Endothelial cell of umbilical vein (primary cell): ENCODE measurements at regions not wholly inside any gene's neighbourhood (a gene's known extent, or its start where the extent isn't known, plus 50 kb on each side); places are given as distances from the start of the nearest gene placed in this dataset.

Experiments used
- BruUV-seq: library from RNA; stranded (reverse); fragments of 400-500 nt; replicated peaks from 2 replicates; lab custom pipeline; 2021; lab: Mats Ljungman, UMichigan
- CTCF ChIA-PET: fragments of 300-600, 350-600 bp; sonication (Branson Sonifier 250); formaldehyde crosslinking; loops from one replicate; lab custom pipeline; 2021; ENCODE audit warnings: antibody characterized with exemption, inconsistent platforms; lab: Charles Lee
- POLR2A ChIA-PET: fragments of 300-600, 350-600 bp; sonication (Branson Sonifier 250); formaldehyde crosslinking; loops from one replicate; lab custom pipeline; 2021; ENCODE audit warnings: antibody characterized with exemption, inconsistent platforms; lab: Charles Lee
- DNase-seq: peaks from one replicate; pipeline ENCODE4 v3.0.0-alpha.2; 2011; ENCODE audit warnings: low read depth, low spot score
- FAIRE-seq: peaks from 2 replicates; lab custom pipeline; 2011; peaks lifted over from hg19 to GRCh38; lab: Jason Lieb, UNC
- H2AFZ ChIP-seq: 2 replicates; pipeline ENCODE4 v1.6.0; 2012; ENCODE audit warnings: low read depth, low read length, control low read depth, inconsistent platforms
- H3K27ac ChIP-seq: 2 replicates; pipeline ENCODE4 v1.5.1; 2011; ENCODE audit warnings: low read depth, mild to moderate bottlenecking, control low read depth, low read length, moderate library complexity; ENCODE audit not compliant: insufficient read depth
- H3K27me3 ChIP-seq, 2 experiments: 2 replicates each; pipeline versions ENCODE4 v1.6.0 to v1.6.1; 2011; ENCODE audit warnings: low read length in 2 of 2, mixed read lengths in 1 of 2; ENCODE audit not compliant: control insufficient read depth in 2 of 2, insufficient read depth in 2 of 2
- H3K36me3 ChIP-seq, 2 experiments: 2 replicates in 1 of 2; 3 replicates in 1 of 2; pipeline ENCODE4 v1.5.1; 2011; ENCODE audit warnings: low read length in 2 of 2, mild to moderate bottlenecking in 1 of 2, moderate library complexity in 1 of 2; ENCODE audit not compliant: control insufficient read depth in 2 of 2, insufficient read depth in 2 of 2; ENCODE audit errors: extremely low read depth in 1 of 2
- H3K4me1 ChIP-seq: 3 replicates; pipeline ENCODE4 v1.5.1; 2011; ENCODE audit warnings: mild to moderate bottlenecking, low read length; ENCODE audit not compliant: control insufficient read depth, insufficient read depth; ENCODE audit errors: extremely low read depth
- H3K4me2 ChIP-seq: 2 replicates; pipeline ENCODE4 v1.6.1; 2011; ENCODE audit warnings: low read length, control low read depth, mixed read lengths; ENCODE audit not compliant: insufficient read depth
- H3K4me3 ChIP-seq, 3 experiments: fragments of 200-600 bp in 1 of 3; sonication (generic), shearing (Covaris generic) in 1 of 3; replicated peaks in 1 of 3; 2 replicates each; pipeline ENCODE4 v1.5.1; 2011 to 2016; ENCODE audit warnings: control low read depth in 3 of 3, low read length in 3 of 3, mild to moderate bottlenecking in 2 of 3, inconsistent platforms in 1 of 3, low read depth in 1 of 3, moderate library complexity in 1 of 3; ENCODE audit not compliant: insufficient read depth in 1 of 3
- H3K79me2 ChIP-seq: 2 replicates; pipeline ENCODE4 v1.6.0; 2012; ENCODE audit warnings: low read length, inconsistent platforms; ENCODE audit not compliant: control insufficient read depth, insufficient read depth
- H3K9ac ChIP-seq: replicated peaks from 2 replicates; pipeline ENCODE3; 2011; ENCODE audit warnings: low read length, control low read depth; ENCODE audit not compliant: insufficient read depth; ENCODE audit errors: extremely low read depth
- H3K9me1 ChIP-seq: replicated peaks from 3 replicates; pipeline ENCODE4 v1.6.0; 2011; ENCODE audit warnings: mild to moderate bottlenecking, low read length; ENCODE audit not compliant: control insufficient read depth, insufficient read depth; ENCODE audit errors: extremely low read depth
- H3K9me3 ChIP-seq: replicated peaks from 2 replicates; pipeline ENCODE4 v1.5.1; 2012; ENCODE audit warnings: low read length, inconsistent platforms; ENCODE audit not compliant: control insufficient read depth, insufficient read depth
- H4K20me1 ChIP-seq: replicated peaks from 2 replicates; pipeline ENCODE3; 2011; ENCODE audit warnings: mild to moderate bottlenecking, low read length; ENCODE audit not compliant: control insufficient read depth, insufficient read depth; ENCODE audit errors: extremely low read depth
- CTCF ChIP-seq, 2 donors: IDR thresholded peaks; 1 replicate in 1 of 2; 2 replicates in 1 of 2; pipeline ENCODE4 v1.5.1; 2011; ENCODE audit warnings: low read length in 2 of 2, mild to moderate bottlenecking in 2 of 2, moderate library complexity in 2 of 2, control low read depth in 1 of 2, inconsistent platforms in 1 of 2, low read depth in 1 of 2; ENCODE audit not compliant: insufficient read depth in 1 of 2; ENCODE audit errors: extremely low read depth in 1 of 2
- EZH2 ChIP-seq: IDR thresholded peaks from 2 replicates; pipeline ENCODE4 v1.6.1; 2012; ENCODE audit warnings: borderline replicate concordance, low read depth, mild to moderate bottlenecking, moderate library complexity, low read length, inconsistent platforms; ENCODE audit not compliant: severe bottlenecking
- FOS ChIP-seq: IDR thresholded peaks from 2 replicates; pipeline ENCODE4 v1.6.1; 2011; ENCODE audit warnings: mild to moderate bottlenecking, low read length, moderate library complexity, borderline replicate concordance; ENCODE audit not compliant: insufficient read depth
- GATA2 ChIP-seq: IDR thresholded peaks from 2 replicates; pipeline ENCODE4 v1.7.0; 2011; ENCODE audit warnings: low read depth, mild to moderate bottlenecking, moderate library complexity, mixed read lengths, low read length; ENCODE audit not compliant: insufficient read length, insufficient read depth
- JUN ChIP-seq: IDR thresholded peaks from 2 replicates; pipeline ENCODE4 v1.6.1; 2011; ENCODE audit warnings: borderline replicate concordance, low read depth; ENCODE audit not compliant: insufficient read length, insufficient read depth
- MAX ChIP-seq: IDR thresholded peaks from 2 replicates; pipeline ENCODE4 v1.6.1; 2011; ENCODE audit not compliant: insufficient read depth, insufficient read length
- MYC ChIP-seq: IDR thresholded peaks from one replicate; pipeline ENCODE4 v1.6.1; 2011; ENCODE audit warnings: mild to moderate bottlenecking, low read depth, low read length
- POLR2A ChIP-seq: IDR thresholded peaks from 2 replicates; pipeline ENCODE4 v1.6.1; 2012; ENCODE audit warnings: low read depth, mild to moderate bottlenecking, control low read depth, low read length
- POLR2AphosphoS5 ChIP-seq: IDR thresholded peaks from 2 replicates; pipeline ENCODE4 v1.6.1; 2012; ENCODE audit warnings: low read depth, mild to moderate bottlenecking, control low read depth, low read length, moderate library complexity; ENCODE audit not compliant: insufficient read depth
- dilution Hi-C: fragments of 300-500 bp; cut with MboI; formaldehyde crosslinking; loops from one replicate; pipeline ENCODE4 v1.15.0; 2019; ENCODE audit warnings: low sequenced_read_pairs; ENCODE audit not compliant: extremely low pct_ligation_motif_present
- intact Hi-C: fragments of 100-400 bp; cut with micrococcal nuclease; formaldehyde crosslinking; loops from one replicate; pipeline ENCODE4 v1.10.0; 2022

GRCh38 chr4:10212901-10213300 lies 96.3 kb upstream of the WDR1 start:
- peaks cover 10% of the 10 kb centered on the region for H3K4me1 ChIP-seq
- FAIRE-seq (no peak), DNase-seq (no peak)
- H3K79me2 ChIP-seq: no peaks in the 10 kb centered on the region
- ChIA-PET CTCF (no interaction called here), POLR2A (no interaction called here)
- H3K27me3 ChIP-seq: no peaks in the 10 kb centered on the region
- H3K27ac ChIP-seq: no peak overlapping the region
- no peak overlapping the region for H3K4me3 ChIP-seq
- H4K20me1 ChIP-seq: no peaks in the 10 kb centered on the region
- intact Hi-C loops: no loop called here
- no peaks in the 10 kb centered on the region for H3K36me3 ChIP-seq
- no peak overlapping the region for H3K9ac ChIP-seq
- dilution Hi-C loops: no loop called here
- no peak overlapping the region for H2AFZ ChIP-seq
- TF ChIP-seq GATA2 (no peak), FOS (no peak), POLR2A (no peak), CTCF (IDR thresholded peaks at IDR 0.05; ENCODE audit: extremely low read depth in 1 of 2, insufficient read depth in 1 of 2, low read depth in 1 of 2, low read length in 2 of 2) (no peak), MAX (no peak), MYC (no peak), JUN (no peak), EZH2 (no peak), POLR2AphosphoS5 (no peak)
- no peaks in the 10 kb centered on the region for H3K9me3 ChIP-seq
- H3K9me1 ChIP-seq: no peaks in the 10 kb centered on the region
- no peak overlapping the region for H3K4me2 ChIP-seq
- no TSS peak for BruUV-seq
